H1 (cell line): ENCODE measurements at regions not wholly inside any gene's neighbourhood (a gene's known extent, or its start where the extent isn't known, plus 50 kb on each side); places are given as distances from the start of the nearest gene placed in this dataset.

ENCODE experiments used
- CTCF ChIA-PET: fragments of 300-600 bp; sonication (Branson Sonifier 250); formaldehyde crosslinking; loops from one replicate; lab custom pipeline; 2021; ENCODE audit not compliant: partially characterized antibody; lab: Charles Lee
- POLR2A ChIA-PET: fragments of 300-600 bp; sonication (Branson Sonifier 250); formaldehyde crosslinking; loops from one replicate; lab custom pipeline; 2021; ENCODE audit warnings: inconsistent platforms; ENCODE audit not compliant: partially characterized antibody; lab: Charles Lee
- DNase-seq, 2 experiments: peaks; one replicate each; pipeline versions ENCODE4 v3.0.0 to v3.0.0-alpha.2; 2010 to 2022; ENCODE audit warnings: low spot score in 2 of 2, low read depth in 1 of 2, mixed read lengths in 1 of 2
- FAIRE-seq: peaks from 2 replicates; lab custom pipeline; 2011; peaks lifted over from hg19 to GRCh38; lab: Jason Lieb, UNC
- H2AFZ ChIP-seq: 2 replicates; pipeline ENCODE4 v1.8.1; 2012; ENCODE audit warnings: low read length, inconsistent platforms
- H2AK5ac ChIP-seq: 2 replicates; pipeline ENCODE4 v1.6.1; 2013; ENCODE audit warnings: low read depth, low read length
- H2BK120ac ChIP-seq: replicated peaks from 2 replicates; pipeline ENCODE3; 2013; ENCODE audit warnings: low read depth, low read length, inconsistent platforms
- H2BK12ac ChIP-seq: 2 replicates; pipeline ENCODE4 v1.6.1; 2013; ENCODE audit warnings: low read depth, low read length
- H2BK15ac ChIP-seq: 2 replicates; pipeline ENCODE4 v1.6.1; 2013; ENCODE audit warnings: low read length
- H2BK20ac ChIP-seq: 2 replicates; pipeline ENCODE4 v1.6.1; 2013; ENCODE audit warnings: low read length
- H2BK5ac ChIP-seq: 2 replicates; pipeline ENCODE4 v1.6.1; 2013; ENCODE audit warnings: low read depth, low read length
- H3K14ac ChIP-seq: 2 replicates; pipeline ENCODE4 v1.6.1; 2013; ENCODE audit warnings: inconsistent platforms; ENCODE audit not compliant: insufficient read length
- H3K18ac ChIP-seq: 2 replicates; pipeline ENCODE4 v1.6.1; 2013; ENCODE audit warnings: low read length; ENCODE audit errors: extremely low read depth
- H3K23ac ChIP-seq: 2 replicates; pipeline ENCODE4 v1.6.1; 2013; ENCODE audit warnings: inconsistent platforms; ENCODE audit not compliant: insufficient read length
- H3K23me2 ChIP-seq: 2 replicates; pipeline ENCODE4 v1.6.1; 2013; ENCODE audit warnings: low read depth, low read length
- H3K27ac ChIP-seq: 2 replicates; pipeline ENCODE4 v1.6.1; 2011; ENCODE audit warnings: low read depth, low read length, inconsistent platforms
- H3K27me3 ChIP-seq, 4 experiments: replicated peaks in 1 of 4; 1 replicate in 1 of 4; 2 replicates in 3 of 4; pipeline versions ENCODE4 v1.6.1 to v1.8.1; 2011 to 2013; ENCODE audit warnings: low read length in 3 of 4, mild to moderate bottlenecking in 3 of 4, inconsistent platforms in 2 of 4, mixed read lengths in 2 of 4, moderate library complexity in 1 of 4; ENCODE audit not compliant: control insufficient read depth in 3 of 4, insufficient read depth in 3 of 4; ENCODE audit errors: extremely low read depth in 1 of 4
- H3K36me3 ChIP-seq, 4 experiments: 2 replicates each; pipeline versions ENCODE4 v1.6.1 to v1.8.1; 2011 to 2013; ENCODE audit warnings: mild to moderate bottlenecking in 4 of 4, low read length in 3 of 4, moderate library complexity in 2 of 4, control low read depth in 1 of 4, inconsistent platforms in 1 of 4; ENCODE audit not compliant: insufficient read depth in 4 of 4, control insufficient read depth in 2 of 4
- H3K4ac ChIP-seq: replicated peaks from 2 replicates; pipeline ENCODE3; 2013; ENCODE audit warnings: low read length, low read depth, mixed read lengths, inconsistent platforms; ENCODE audit not compliant: insufficient read length
- H3K4me1 ChIP-seq, 4 experiments: replicated peaks in 1 of 4; 1 replicate in 1 of 4; 2 replicates in 3 of 4; pipeline versions ENCODE4 v1.6.1 to v1.8.1; 2011 to 2013; ENCODE audit warnings: low read length in 3 of 4, inconsistent platforms in 2 of 4, mixed read lengths in 1 of 4; ENCODE audit not compliant: insufficient read depth in 4 of 4, control insufficient read depth in 3 of 4
- H3K4me2 ChIP-seq, 2 experiments: 2 replicates each; pipeline versions ENCODE4 v1.6.1 to v1.8.1; 2011 to 2013; ENCODE audit warnings: low read depth in 2 of 2, low read length in 2 of 2, control low read depth in 1 of 2, inconsistent platforms in 1 of 2, mild to moderate bottlenecking in 1 of 2; ENCODE audit not compliant: insufficient read depth in 1 of 2
- H3K4me3 ChIP-seq, 4 experiments: fragments of 200-600, 300-600 bp in 1 of 4; sonication (generic), shearing (Covaris generic), sonication (Bioruptor Twin) in 1 of 4; 2 replicates each; pipeline versions ENCODE4 v1.5.1 to v1.8.1; 2011 to 2016; ENCODE audit warnings: low read length in 4 of 4, low read depth in 3 of 4, control low read depth in 2 of 4, inconsistent platforms in 2 of 4, mild to moderate bottlenecking in 2 of 4, mixed read lengths in 1 of 4, moderate library complexity in 1 of 4; ENCODE audit not compliant: insufficient read depth in 2 of 4; ENCODE audit errors: extremely low read depth in 1 of 4
- H3K56ac ChIP-seq: replicated peaks from 2 replicates; pipeline ENCODE3; 2013; ENCODE audit warnings: low read depth, mild to moderate bottlenecking, mixed read lengths, low read length, inconsistent platforms; ENCODE audit not compliant: insufficient read length
- H3K79me1 ChIP-seq: 2 replicates; pipeline ENCODE4 v1.6.1; 2013; ENCODE audit warnings: low read depth, low read length, control low read depth
- H3K79me2 ChIP-seq, 2 experiments: 2 replicates each; pipeline versions ENCODE4 v1.6.1 to v1.8.1; 2012 to 2013; ENCODE audit warnings: low read length in 2 of 2, mild to moderate bottlenecking in 2 of 2, inconsistent platforms in 1 of 2; ENCODE audit not compliant: insufficient read depth in 2 of 2, control insufficient read depth in 1 of 2
- H3K9ac ChIP-seq, 4 experiments: replicated peaks in 1 of 4; 1 replicate in 1 of 4; 2 replicates in 3 of 4; pipeline versions ENCODE4 v1.6.1 to v1.8.1; 2011 to 2013; ENCODE audit warnings: low read depth in 3 of 4, low read length in 3 of 4, control low read depth in 2 of 4, mild to moderate bottlenecking in 2 of 4, moderate library complexity in 2 of 4, inconsistent platforms in 1 of 4; ENCODE audit errors: extremely low read depth in 1 of 4
- H3K9me3 ChIP-seq, 2 experiments: 2 replicates each; pipeline versions ENCODE4 v1.6.1 to v1.8.1; 2012 to 2013; ENCODE audit warnings: mild to moderate bottlenecking in 2 of 2, moderate library complexity in 2 of 2, control low read depth in 1 of 2, inconsistent platforms in 1 of 2, low read depth in 1 of 2, low read length in 1 of 2, mixed read lengths in 1 of 2; ENCODE audit not compliant: insufficient read depth in 2 of 2
- H4K20me1 ChIP-seq, 2 experiments: replicated peaks in 1 of 2; 2 replicates each; pipeline versions ENCODE3 to v1.8.1; 2011 to 2013; ENCODE audit warnings: inconsistent platforms in 2 of 2, low read length in 2 of 2, mild to moderate bottlenecking in 1 of 2; ENCODE audit not compliant: insufficient read depth in 2 of 2, control insufficient read depth in 1 of 2
- H4K5ac ChIP-seq: 2 replicates; pipeline ENCODE4 v1.6.1; 2013; ENCODE audit warnings: low read length, low read depth, mixed read lengths, inconsistent platforms; ENCODE audit not compliant: insufficient read length
- H4K8ac ChIP-seq: 2 replicates; pipeline ENCODE4 v1.8.0; 2013; ENCODE audit warnings: mild to moderate bottlenecking, moderate library complexity, low read length, inconsistent platforms; ENCODE audit not compliant: insufficient read depth; ENCODE audit errors: extremely low read depth
- H4K91ac ChIP-seq: replicated peaks from 2 replicates; pipeline ENCODE3; 2013; ENCODE audit warnings: low read length, mixed read lengths, inconsistent platforms; ENCODE audit not compliant: insufficient read length
- CTCF ChIP-seq, 3 experiments: IDR thresholded peaks; 1 replicate in 2 of 3; 2 replicates in 1 of 3; pipeline versions ENCODE4 v1.5.1 to v1.6.1; 2011; ENCODE audit warnings: low read length in 3 of 3, mild to moderate bottlenecking in 3 of 3, inconsistent platforms in 2 of 3, low read depth in 1 of 3, moderate library complexity in 1 of 3; ENCODE audit not compliant: insufficient read depth in 1 of 3; ENCODE audit errors: control extremely low read depth in 1 of 3
- JUN ChIP-seq: IDR thresholded peaks from 2 replicates; pipeline ENCODE4 v1.6.1; 2011; ENCODE audit warnings: low read depth, mild to moderate bottlenecking, improper control_type of control experiment, low read length
- KDM4A ChIP-seq: IDR thresholded peaks from one replicate; pipeline ENCODE4 v1.7.1; 2012; ENCODE audit warnings: low read depth, mild to moderate bottlenecking, moderate library complexity, low read length, inconsistent platforms; ENCODE audit not compliant: severe bottlenecking
- POU5F1 ChIP-seq: IDR thresholded peaks from 2 replicates; pipeline ENCODE4 v1.6.1; 2011; ENCODE audit warnings: low read depth, mild to moderate bottlenecking, low read length, moderate library complexity
- RAD21 ChIP-seq, 2 experiments: IDR thresholded peaks in 1 of 2; conservative IDR thresholded peaks in 1 of 2; 2 replicates each; pipeline ENCODE4 v1.6.1; 2011; ENCODE audit warnings: low read depth in 2 of 2, low read length in 2 of 2, improper control_type of control experiment in 1 of 2, inconsistent platforms in 1 of 2, mild to moderate bottlenecking in 1 of 2, moderate library complexity in 1 of 2
- RBBP5 ChIP-seq: IDR thresholded peaks from 2 replicates; pipeline ENCODE4 v1.7.1; 2012; ENCODE audit warnings: low read depth, mild to moderate bottlenecking, inconsistent platforms, low read length, moderate library complexity, borderline replicate concordance
- RXRA ChIP-seq: IDR thresholded peaks from 2 replicates; pipeline ENCODE4 v1.6.1; 2011; ENCODE audit warnings: low read depth, mild to moderate bottlenecking, low read length, moderate library complexity; ENCODE audit not compliant: insufficient read depth
- SP4 ChIP-seq: IDR thresholded peaks from 2 replicates; pipeline ENCODE4 v1.6.1; 2012; ENCODE audit warnings: low read length, inconsistent platforms
- TAF7 ChIP-seq: optimal IDR thresholded peaks from 2 replicates; pipeline ENCODE3; 2011; ENCODE audit warnings: low read depth, mild to moderate bottlenecking, inconsistent platforms, low read length, moderate library complexity, borderline replicate concordance
- TCF12 ChIP-seq: IDR thresholded peaks from 2 replicates; pipeline ENCODE4 v1.6.1; 2011; ENCODE audit warnings: low read depth, mild to moderate bottlenecking, low read length
- YY1 ChIP-seq: IDR thresholded peaks from 2 replicates; pipeline ENCODE4 v1.6.1; 2011; ENCODE audit warnings: low read depth, mild to moderate bottlenecking, low read length

DNA sequence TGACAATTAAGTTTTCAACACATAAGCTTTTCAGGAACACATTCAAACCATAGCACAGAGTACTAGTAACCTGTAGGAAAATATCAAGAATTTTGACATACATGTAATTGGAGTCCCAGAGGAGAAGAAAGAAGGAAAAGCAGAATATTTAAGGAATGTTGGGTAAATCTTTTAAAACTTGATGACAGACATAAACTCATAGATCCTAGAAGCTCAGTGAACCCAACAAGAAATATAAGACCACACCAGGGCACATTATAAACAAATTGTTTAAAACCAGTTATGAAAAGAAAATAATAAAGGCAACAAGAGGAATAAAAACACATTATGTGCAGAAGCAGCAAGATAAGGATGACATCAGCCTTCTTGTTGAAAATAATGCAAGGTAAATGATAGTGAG lies 151.5 kb upstream of the ATXN1 start:
- Histone ChIP-seq H3K36me3 (no peaks in the 10 kb centered on the region), H2BK15ac (no peak overlapping the region), H3K79me2 (no peaks in the 10 kb centered on the region), H3K27me3 (no peaks in the 10 kb centered on the region), H2BK5ac (no peak overlapping the region), H3K23ac (no peak overlapping the region), H3K4me1 (no peaks in the 10 kb centered on the region), H4K91ac (no peak overlapping the region), H3K9ac (no peak overlapping the region), H3K23me2 (no peaks in the 10 kb centered on the region), H4K8ac (no peak overlapping the region), H3K27ac (no peak overlapping the region), H3K4me2 (no peak overlapping the region), H3K18ac (no peak overlapping the region), H3K4me3 (no peak overlapping the region), H3K56ac (no peak overlapping the region), H3K79me1 (no peaks in the 10 kb centered on the region), H3K4ac (no peak overlapping the region), H2BK20ac (no peak overlapping the region), H2BK120ac (no peak overlapping the region), H2AK5ac (no peak overlapping the region), H4K5ac (no peak overlapping the region), H3K14ac (no peak overlapping the region), H4K20me1 (no peaks in the 10 kb centered on the region), H3K9me3 (no peaks in the 10 kb centered on the region), H2BK12ac (no peak overlapping the region), H2AFZ (no peak overlapping the region)
- TF ChIP-seq RXRA (no peak), RAD21 (IDR thresholded peaks at IDR 0.05 in 1 of 2, conservative IDR thresholded peaks at IDR 0.05 in 1 of 2; ENCODE audit: low read depth in 2 of 2, low read length in 2 of 2) (no peak), JUN (no peak), KDM4A (no peak), SP4 (no peak), YY1 (no peak), POU5F1 (no peak), CTCF (IDR thresholded peaks at IDR 0.05; ENCODE audit: control extremely low read depth in 1 of 3, insufficient read depth in 1 of 3, low read depth in 1 of 3, low read length in 3 of 3) (no peak), RBBP5 (no peak), TCF12 (no peak), TAF7 (no peak)
- FAIRE-seq, result no peak
- ChIA-PET CTCF (interaction anchor here (1.5 kb wide), 1 partner anchor 9 kb away, joined by 3 read pairs; no protein-coding TSS in a partner anchor), POLR2A (no interaction called here)
- no peak for DNase-seq
